GM21515 (cell line): ENCODE measurements at regions not wholly inside any gene's neighbourhood (a gene's known extent, or its start where the extent isn't known, plus 50 kb on each side); places are given as distances from the start of the nearest gene placed in this dataset.

Source experiments
- ATAC-seq: cut with Tn5 transposase; IDR thresholded peaks from one replicate; pipeline ENCODE4 v1.9.1; 2021; ENCODE audit not compliant: unreplicated experiment

DNA sequence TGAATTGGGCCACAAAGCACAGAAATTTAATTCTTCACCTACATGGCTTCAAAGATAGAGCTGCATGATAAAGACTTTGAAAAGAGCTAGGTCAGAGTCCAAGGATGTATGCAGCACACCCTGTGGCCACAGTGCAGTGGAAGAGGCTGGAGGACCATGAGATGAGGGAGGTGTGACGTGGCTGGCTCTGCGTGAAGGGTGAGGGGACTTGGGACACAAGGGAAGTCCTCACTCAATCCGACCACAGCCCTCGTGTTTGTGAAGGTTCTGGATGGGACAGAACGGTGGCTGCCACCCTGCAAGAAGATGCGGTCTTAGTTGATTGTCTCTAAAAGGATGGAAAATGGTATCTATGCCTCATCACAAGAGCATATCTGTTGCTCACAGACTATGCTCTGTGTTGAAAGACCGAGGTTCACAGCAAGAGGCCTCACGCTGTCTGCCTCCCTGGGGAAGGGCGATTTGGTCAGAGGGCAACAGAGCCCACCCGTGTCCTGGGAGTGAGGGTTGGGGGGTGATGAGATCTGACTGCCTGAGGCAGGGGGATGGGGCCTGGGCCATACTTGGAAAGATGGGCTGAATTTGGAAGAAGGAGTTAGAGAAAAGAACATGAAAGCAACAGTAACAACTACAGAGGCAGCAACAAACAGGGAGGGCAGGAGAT lies 174.4 kb upstream of the SHH start:
- no peak for ATAC-seq

DNA sequence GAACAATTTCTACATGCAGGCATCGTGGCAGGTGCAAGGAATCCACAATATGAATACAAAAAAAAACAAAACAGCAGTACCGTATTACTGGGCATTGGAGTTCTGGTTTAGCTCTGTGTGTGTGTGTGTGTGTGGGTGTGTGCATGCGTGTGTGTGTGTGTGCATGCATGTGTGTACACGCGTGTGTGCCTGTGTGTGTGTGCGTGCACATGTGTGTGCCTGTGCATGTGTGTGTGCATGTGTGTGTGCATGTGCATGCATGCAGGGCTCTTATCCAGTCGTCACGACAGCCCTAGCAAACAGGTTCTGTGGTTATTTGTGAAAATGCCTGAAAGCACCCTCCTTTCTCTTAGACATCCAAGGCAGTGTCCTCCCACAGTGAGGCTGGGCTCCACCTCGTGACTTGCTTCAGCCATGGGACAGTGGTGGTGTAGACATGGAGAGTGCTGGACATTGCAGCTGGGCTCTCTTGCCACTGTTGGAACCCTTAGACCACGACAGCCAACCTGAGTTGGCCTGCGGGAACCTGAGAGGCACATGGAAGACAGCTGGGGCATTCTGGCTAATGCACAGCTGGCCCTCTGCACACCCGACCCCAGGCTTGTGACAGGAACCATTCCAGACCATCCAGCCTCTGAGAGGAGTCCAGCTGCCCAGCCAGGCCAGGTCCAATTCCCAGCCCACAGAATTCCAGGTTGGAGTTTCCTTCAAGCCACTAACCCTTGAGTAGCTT lies 173.4 kb upstream of the SHH start:
- ATAC-seq: no peak

DNA sequence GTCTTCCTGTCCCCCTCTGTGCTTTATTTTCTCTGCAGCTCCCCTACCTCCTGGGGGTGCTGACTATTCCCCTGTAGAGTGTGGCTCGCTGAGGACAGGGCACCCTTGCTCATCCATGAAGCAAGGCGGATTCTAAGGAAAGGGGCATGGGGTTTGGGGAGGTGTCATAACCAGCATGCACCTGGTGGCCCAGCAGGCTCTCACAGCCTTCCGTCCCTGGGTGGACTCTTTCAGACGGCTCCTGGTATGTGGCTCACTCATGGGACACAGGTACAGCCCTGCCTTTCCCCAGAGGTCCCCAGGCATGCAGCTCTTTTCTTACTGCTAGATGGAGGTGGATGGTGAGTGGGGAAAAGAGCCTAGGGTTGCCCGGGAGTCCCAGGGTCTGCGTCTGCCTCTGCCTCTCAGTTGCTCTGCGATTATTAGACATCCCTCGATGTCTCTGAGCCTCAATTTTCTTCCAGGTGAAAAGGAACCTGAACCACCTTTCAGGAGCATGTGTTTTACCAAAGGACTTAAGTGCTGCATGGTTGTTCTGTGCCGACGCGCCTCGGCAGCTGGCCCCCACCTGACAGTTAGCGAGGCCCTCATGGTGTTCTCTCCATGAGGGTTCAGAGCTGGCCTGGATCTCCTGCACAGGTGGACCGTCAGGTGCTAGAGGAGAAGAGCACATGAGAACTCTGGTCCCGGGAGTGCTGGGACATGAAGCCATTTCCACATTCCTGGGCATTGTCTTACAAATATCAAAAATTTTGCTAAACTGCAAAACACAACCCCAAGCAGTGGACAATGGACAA lies 172.5 kb upstream of the SHH start:
- no peak for ATAC-seq

DNA sequence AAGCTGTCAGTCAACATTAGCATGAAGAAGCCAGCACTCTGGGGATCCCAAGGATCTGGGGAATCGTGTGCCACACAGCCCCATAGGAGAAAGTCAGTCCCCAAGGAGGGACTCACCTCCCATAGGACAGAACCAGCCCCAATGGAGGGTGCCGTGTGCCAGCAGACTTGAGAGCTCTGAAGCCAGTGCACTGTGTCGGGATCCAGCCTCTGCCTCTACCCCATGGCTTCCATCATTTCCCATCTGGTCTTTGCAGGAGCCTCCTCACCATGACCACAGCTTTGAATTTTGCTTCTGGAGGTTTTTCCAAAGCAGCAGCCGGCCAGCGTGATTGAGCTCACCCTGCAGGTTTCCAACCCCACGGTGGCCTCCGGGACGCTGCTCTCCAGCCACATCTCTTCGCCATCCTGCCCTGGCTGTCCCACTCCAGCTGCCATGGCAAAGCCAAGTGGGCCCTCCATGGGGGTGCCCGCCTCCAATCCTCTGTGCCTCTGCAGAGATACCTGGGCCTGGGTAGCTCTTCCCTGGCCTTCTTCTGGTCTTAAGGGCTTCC lies 171.8 kb upstream of the SHH start:
- ATAC-seq: no peak

DNA sequence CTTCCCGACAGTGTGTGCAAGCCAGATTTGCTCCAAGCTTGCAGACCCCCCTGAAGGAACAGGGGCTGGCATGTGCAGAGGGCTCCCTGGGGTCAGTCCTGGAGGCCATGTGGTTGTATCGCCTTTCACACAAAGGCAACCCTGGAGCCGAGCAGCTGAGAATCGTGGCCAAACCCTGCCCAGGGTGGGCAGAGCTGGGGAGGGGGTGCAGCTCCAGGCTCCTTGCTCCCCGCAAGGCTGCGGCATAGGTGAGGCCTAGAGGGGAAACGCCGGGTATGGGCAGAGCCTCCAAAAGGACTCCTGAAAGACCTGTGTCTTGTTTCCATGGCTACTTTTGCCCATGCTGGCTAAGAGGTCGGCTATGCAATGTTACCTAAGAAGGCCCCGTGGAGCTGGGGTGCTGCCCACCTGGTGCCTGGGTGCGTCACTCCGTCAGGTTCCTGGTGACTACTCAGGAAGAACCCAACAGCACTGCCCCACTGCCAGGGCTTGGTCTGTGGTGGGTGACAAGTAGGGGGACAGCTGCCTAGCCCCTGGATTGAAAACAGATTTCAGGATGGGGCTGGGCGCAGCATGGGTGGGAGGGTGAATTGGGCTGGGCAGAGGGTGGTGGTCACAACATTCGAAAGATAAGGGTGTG lies 171.0 kb upstream of the SHH start:
- no peak for ATAC-seq

DNA sequence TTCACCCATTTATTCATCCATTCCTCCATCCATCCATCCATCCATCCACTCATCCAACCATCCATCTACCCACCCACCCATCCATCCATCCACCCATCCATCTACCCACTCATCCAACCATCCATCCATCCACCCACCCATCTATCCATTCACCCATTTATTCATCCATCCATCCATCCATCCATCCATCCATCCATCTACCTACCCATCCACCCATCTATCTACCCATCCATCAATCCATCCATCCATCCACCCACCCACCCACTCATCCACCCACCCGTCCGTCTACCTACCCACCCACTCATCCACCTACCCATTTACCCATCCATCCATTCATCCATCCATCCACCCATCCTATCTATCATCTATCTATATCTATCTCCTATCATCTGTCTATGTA lies 169.4 kb upstream of the SHH start:
- no peak for ATAC-seq

DNA sequence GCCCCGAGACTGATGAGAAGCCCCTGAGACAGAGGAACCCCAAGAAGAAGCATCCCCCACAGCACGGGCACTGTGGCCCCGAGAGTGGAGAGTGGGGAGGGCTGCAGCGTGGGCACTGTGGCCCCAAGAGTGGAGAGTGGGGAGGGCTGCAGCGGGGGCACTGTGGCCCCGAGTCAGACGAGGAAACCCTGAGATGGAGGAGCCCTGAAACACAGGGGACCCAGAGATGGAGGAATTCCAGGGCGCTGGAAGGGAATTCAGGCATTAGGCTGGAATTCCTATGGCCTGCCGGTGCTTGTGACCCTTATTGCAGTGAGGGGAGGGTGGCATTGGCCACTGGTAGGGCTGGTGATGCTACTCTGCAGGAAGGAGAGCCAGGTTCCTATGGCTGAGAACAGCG lies 168.6 kb upstream of the SHH start:
- no peak for ATAC-seq

DNA sequence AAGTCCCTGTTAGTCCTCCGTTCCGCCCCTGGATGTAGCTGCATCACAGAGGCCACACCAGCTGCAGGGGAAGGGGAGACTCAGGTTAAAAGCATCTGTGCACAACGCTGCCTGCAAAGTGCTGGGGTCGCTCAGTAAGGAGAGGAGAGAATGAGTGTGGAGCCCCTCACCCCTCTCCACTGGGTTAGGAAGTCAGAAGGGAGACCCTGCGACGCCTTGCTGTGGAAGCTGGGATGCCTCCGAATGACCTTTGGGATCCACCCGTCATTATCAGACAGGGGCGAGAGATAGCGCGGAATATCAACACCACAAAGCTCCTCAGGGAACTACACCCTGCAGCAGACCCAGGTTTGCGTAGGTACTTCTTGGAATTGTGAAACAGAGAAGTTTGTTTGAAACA lies 167.7 kb upstream of the SHH start:
- ATAC-seq: no peak

DNA sequence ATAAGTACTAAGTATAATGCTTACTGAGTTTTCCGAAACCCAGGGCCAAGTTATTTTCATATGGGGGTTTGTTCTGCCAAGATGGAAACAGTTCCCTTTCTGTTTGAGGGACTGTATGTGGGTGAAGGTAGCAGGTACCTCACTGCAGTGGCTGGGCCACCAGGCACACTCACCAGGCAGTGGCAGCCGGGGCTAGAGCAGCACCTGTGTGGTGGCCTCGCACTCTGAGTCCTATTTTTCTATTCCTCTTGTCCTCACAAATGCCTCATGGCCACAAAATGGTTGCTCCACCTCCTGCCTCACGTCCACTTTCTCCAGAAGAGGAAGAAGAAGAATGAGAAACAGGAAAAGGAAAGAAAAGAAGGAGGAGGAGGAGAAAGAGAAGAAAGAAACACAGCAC lies 167.3 kb upstream of the SHH start:
- ATAC-seq: no peak

DNA sequence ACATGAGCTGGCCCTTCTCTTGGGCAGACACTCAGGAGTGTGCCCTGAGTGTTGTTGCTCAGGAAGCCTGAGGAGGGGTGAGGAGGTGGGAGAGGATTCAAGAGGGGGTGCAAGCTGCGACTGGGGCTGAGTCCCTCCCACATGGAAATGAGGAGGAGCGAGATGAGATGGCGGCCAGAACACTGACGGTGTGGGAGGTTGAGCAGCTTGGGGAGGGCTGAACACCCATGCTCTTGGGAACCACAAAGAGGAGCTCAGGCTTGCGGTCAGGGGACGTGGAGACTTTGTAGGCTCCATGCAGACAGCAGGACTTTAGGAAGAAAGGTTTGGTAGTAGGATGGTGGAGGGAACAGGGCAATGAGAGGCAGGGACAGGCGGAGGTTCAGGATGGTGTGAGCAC lies 163.2 kb upstream of the SHH start:
- ATAC-seq: no peak

DNA sequence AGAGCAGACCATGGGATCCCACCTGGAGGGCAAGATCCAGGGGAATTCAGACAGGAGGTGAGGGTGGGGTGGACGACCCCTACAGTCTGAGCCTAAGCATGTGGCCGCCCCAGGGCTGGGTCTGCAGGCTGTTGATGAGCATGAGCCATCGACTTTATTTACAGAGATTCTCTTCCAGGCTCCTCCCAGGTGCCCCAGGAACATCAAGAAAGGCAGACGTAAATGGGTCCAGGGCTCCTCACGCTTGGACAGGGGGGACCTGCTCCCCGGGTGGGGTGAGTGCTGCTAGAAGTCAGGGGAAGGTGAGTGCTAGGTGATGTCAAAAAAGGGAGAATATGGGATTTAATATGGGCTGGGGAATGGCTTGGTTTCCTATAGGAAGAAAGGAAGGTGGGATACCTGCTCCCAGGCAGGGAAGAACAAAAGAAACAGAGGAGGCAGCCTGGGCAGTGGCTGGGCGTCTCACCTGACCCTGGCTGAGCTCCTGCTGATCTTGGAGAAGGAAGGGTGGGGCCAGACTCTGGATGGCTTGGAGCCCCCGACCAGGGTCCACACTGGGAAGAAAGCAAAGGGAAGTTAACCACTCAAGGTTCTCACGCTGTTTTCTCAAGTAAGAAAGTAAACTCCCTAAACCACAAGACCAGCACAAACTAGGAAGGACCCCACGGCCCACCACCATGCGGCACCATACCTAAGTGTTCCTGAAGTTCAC lies 162.1 kb upstream of the SHH start:
- ATAC-seq: no peak

DNA sequence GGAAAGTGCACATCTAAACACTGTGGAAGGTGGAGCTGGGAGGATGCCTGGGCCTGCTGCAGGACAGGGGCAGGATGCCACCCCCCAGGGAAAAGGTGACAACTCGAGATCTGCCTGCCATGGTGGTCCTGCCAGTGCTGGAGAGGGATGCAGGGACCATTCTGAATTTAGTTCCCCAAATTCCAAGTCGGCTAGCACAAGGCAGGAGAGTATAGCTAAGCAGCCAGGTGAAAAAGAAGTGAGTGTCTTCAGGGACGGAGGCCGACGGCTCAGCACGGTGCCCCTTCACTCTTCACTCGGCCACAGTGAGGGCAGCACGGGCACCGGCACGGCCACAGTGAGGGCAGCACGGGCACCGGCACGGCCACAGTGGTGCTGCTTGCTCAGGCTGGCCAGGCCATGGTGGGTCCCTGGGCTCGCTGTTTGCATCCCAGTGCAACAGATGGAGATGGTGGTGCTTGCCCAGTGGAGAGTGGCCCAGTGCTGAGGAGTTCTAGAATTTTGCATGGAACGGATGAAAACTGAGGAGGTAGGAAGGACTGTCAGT lies 161.3 kb upstream of the SHH start:
- no peak for ATAC-seq

DNA sequence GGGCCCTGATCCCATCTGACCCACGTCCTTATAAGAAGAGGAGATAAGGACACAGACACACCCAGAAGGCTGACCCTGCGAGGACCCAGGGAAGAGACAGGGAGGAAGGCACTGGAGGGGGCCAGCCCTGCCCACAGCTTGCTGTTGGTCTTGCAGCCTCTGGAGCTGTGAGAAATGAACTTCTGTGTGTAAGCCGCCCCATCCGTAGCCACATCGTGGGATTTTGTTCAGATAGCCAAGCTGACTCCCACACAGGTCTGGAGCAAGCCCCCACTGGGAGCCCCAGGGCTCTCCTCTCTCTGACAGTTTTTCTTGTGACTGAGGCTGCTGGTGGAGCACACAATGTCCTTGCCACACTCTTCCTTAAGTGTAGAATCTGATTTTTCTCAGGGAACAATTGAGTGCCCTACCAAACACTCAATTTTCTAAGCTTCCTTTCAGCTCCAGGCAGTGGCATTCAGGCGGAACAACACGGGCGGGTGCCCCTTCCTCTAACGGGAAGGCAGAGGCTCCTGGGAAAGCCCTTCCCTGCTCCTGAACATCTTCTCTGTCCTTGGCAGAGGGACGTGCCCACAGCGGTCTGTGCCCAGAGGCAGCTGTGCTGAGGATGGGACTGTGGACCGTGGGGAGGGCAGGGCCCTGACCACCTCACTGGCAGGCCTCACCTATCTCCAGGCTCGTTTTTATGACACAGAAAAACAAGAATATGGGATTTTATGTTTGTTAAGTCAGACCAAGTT lies 160.6 kb upstream of the SHH start:
- ATAC-seq: no peak

DNA sequence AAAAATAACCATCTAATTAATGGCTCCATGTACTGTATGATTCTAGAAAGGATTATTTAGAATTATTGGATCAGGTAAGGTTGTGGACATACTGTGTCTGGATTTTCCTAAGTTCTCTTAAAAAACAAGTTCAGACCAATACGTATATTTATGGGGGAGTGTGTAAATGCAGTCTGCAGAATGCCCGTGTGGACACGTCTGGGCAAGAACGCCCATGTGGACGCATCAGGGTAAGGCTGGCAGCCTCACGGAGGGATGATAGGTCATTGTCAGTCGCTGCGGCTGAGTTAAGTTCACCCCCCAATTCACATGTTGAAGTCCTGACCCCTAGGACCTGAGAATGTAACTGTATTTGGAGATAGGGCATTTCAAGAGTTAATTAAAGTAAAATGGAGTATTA lies 160.0 kb upstream of the SHH start:
- ATAC-seq: no peak

DNA sequence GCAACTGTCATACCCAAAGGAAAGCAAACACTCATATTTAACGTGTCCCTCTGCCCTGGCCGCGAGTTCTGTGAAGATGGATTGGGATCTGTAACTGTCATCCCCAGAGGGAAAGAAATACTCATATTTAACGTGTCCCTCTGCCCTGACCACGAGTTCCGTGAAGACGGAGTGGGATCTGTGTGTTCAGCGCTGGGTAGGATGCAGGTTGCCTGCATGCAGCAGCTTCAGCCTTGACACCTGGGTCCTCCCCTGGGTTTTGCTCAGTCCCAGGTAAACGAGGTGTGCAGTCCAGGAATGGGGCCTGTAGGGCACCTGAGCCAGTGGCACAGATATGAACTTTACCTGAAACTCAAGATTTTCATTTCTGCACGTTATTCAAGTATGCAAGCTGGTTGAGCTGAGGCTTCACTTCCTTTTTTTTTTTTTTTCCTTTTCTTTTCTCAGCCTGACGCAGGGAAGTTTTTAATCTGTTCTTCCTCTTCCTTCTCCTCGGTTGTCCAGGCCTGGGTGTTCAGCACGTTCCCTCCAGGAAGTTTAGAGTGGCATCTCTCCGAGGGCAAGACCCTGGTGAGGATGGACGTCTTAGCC lies 159.0 kb upstream of the SHH start:
- ATAC-seq: no peak

DNA sequence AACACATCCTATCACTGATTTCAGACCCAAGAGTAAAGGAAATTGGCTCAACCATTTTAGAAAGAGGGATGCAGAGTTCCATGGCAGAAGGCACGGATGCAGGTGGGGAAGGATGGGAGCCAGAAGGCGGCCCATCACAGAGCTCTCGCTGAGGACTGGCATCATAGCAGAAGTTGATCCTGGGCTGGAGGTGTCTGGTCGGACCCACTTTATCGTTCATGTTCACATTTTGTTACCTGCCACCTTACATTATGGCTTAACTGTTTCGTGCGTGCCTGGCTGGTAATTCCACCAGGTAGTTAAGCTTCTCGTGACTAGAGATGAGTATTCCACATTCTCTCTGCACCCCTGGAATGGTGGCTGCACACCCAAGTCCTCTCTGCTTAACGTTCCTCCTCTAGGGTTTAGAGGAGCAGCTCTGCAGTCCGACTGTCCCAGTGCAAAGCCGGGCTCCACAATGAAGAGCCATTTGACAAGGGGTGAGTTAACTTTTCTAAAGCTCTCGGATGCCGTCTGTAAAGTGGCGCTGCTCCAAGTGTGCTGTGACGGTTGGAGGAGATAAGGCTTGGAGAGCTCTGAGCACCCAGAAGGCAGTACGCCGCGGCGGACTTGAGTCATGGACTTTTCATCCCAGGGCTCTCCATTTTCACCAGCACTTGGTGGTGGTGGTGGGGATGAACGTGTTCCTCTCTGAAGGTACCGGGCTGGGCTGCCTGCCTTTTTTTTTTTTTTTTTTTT lies 157.1 kb upstream of the SHH start:
- ATAC-seq: no peak

DNA sequence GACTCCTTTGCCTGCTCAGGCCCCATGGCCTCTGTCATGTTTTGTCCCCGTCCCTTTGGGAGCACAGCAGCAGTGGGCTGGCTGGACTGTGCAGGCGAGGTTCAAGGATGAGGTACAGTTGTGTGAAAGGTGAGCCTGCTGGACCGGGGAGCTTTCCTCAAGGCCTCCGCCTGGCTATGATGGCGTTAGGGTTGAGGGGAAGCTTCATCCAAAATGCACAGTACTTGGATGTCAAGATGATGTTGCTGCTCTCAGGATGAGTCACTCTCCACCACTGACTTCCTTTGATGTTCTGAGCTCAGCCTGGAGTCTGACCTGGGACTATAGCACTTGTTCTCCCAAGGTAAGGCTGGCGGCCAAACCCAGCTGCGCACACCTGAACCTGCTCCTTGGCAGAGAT lies 152.7 kb upstream of the SHH start:
- ATAC-seq: no peak

DNA sequence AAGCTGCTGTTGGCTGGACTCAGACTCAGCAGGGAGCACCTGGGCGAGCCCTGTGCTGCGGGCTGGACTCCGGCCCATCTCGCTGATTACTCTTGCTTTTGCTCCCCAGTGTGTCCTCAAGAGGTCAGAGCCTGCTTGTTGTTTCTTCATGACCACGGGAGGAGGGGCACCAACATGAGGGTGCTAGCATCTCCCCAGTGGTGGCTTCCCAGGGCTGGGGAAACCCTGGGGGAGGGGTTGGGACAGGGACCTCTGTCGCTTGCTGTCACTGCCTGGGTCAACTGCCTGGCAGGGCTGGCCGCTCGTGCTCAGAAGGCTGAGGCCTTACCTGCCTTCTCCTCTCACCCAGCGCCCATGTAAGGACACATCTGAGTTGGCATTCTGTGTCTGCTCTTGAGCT lies 152.3 kb upstream of the SHH start:
- no peak for ATAC-seq

DNA sequence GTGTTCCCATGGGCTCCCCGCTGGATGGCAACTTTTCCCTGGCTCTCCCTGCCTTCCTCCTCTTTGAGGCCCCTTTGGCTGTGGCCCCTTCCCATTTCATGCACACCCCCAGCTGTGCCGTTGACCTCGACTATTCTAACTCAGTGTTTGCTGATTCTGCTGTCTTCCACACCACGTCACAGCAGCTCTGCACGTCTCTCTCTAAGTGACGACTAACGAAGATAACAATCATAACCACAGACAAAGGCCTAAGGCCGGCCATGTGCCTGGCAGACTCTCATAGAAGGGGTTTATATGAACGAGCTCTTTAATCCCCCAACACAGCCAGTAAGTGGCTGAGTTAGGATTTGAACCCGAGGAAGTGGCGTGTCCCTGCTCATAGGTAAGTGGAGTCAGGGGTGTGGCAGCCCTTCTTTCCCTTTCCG lies 151.5 kb upstream of the SHH start:
- no peak for ATAC-seq
